ENCODE measurements at regions not wholly inside any gene's neighbourhood (a gene's known extent, or its start where the extent isn't known, plus 50 kb on each side); places are given as distances from the start of the nearest gene placed in this dataset.

- no peaks in the 10 kb centered on the region for H3K36me3 ChIP-seq (ENCODE audit: control insufficient read depth, insufficient read depth, low read length)
- no peak overlapping the region for H3K4me3 ChIP-seq (ENCODE audit: low read depth, low read length)
- no peak overlapping the region for H3K9ac ChIP-seq (ENCODE audit: low read length)
- H3K27me3 ChIP-seq (ENCODE audit: control insufficient read depth, insufficient read depth, low read length) = no peaks in the 10 kb centered on the region
- H3K4me1 ChIP-seq (ENCODE audit: control insufficient read depth, insufficient read depth, low read length) = no peaks in the 10 kb centered on the region
- H3K9me3 ChIP-seq (ENCODE audit: control insufficient read depth, insufficient read depth, low read depth, low read length) = no peaks in the 10 kb centered on the region
- no peak overlapping the region for H3K27ac ChIP-seq (ENCODE audit: low read depth, low read length)
Measured at GRCh38 chr7:124428781-124429180, 336.8 kb downstream of the GPR37 start.

- Histone ChIP-seq H3K9ac (ENCODE audit: low read length) (no peak overlapping the region), H3K4me3 (ENCODE audit: low read depth, low read length) (no peak overlapping the region), H3K27ac (ENCODE audit: low read depth, low read length) (no peak overlapping the region), H3K4me1 (ENCODE audit: control insufficient read depth, insufficient read depth, low read length) (no peaks in the 10 kb centered on the region), H3K27me3 (ENCODE audit: control insufficient read depth, insufficient read depth, low read length) (no peaks in the 10 kb centered on the region), H3K9me3 (ENCODE audit: control insufficient read depth, insufficient read depth, low read depth, low read length) (no peaks in the 10 kb centered on the region), H3K36me3 (ENCODE audit: control insufficient read depth, insufficient read depth, low read length) (no peaks in the 10 kb centered on the region)
Measured at GRCh38 chr7:124426621-124427020, 339.0 kb downstream of the GPR37 start.

GRCh38 chr7:124423863-124424262 is 341.7 kb downstream of the GPR37 start:
- Histone ChIP-seq H3K9ac (ENCODE audit: low read length) (no peak overlapping the region), H3K4me3 (ENCODE audit: low read depth, low read length) (no peak overlapping the region), H3K27ac (ENCODE audit: low read depth, low read length) (no peak overlapping the region), H3K36me3 (ENCODE audit: control insufficient read depth, insufficient read depth, low read length) (no peaks in the 10 kb centered on the region), H3K27me3 (ENCODE audit: control insufficient read depth, insufficient read depth, low read length) (no peaks in the 10 kb centered on the region), H3K9me3 (ENCODE audit: control insufficient read depth, insufficient read depth, low read depth, low read length) (no peaks in the 10 kb centered on the region), H3K4me1 (ENCODE audit: control insufficient read depth, insufficient read depth, low read length) (no peaks in the 10 kb centered on the region)

- H3K27ac ChIP-seq (ENCODE audit: low read depth, low read length) = no peak overlapping the region
- no peaks in the 10 kb centered on the region for H3K9me3 ChIP-seq (ENCODE audit: control insufficient read depth, insufficient read depth, low read depth, low read length)
- H3K4me1 ChIP-seq (ENCODE audit: control insufficient read depth, insufficient read depth, low read length) = no peaks in the 10 kb centered on the region
- no peaks in the 10 kb centered on the region for H3K27me3 ChIP-seq (ENCODE audit: control insufficient read depth, insufficient read depth, low read length)
- H3K9ac ChIP-seq (ENCODE audit: low read length) = no peak overlapping the region
- H3K36me3 ChIP-seq (ENCODE audit: control insufficient read depth, insufficient read depth, low read length) = no peaks in the 10 kb centered on the region
- H3K4me3 ChIP-seq (ENCODE audit: low read depth, low read length) = no peak overlapping the region
Measured at GRCh38 chr7:124422081-124422480, 343.5 kb downstream of the GPR37 start.

GRCh38 chr7:124420367-124420766 is 345.2 kb downstream of the GPR37 start:
- Histone ChIP-seq H3K9ac (ENCODE audit: low read length) (no peak overlapping the region), H3K4me1 (ENCODE audit: control insufficient read depth, insufficient read depth, low read length) (no peaks in the 10 kb centered on the region), H3K36me3 (ENCODE audit: control insufficient read depth, insufficient read depth, low read length) (no peaks in the 10 kb centered on the region)

GRCh38 chr7:124413029-124413428 is 352.6 kb downstream of the GPR37 start:
- no peaks in the 10 kb centered on the region for H3K4me1 ChIP-seq (ENCODE audit: control insufficient read depth, insufficient read depth, low read length)
- H3K27me3 ChIP-seq (ENCODE audit: control insufficient read depth, insufficient read depth, low read length) = no peaks in the 10 kb centered on the region
- no peaks in the 10 kb centered on the region for H3K36me3 ChIP-seq (ENCODE audit: control insufficient read depth, insufficient read depth, low read length)
- no peak overlapping the region for H3K27ac ChIP-seq (ENCODE audit: low read depth, low read length)
- H3K9me3 ChIP-seq (ENCODE audit: control insufficient read depth, insufficient read depth, low read depth, low read length) = no peaks in the 10 kb centered on the region
- H3K4me3 ChIP-seq (ENCODE audit: low read depth, low read length) = no peak overlapping the region
- no peak overlapping the region for H3K9ac ChIP-seq (ENCODE audit: low read length)

More at GRCh38 chr7:124420367-124420766, 345.2 kb downstream of the GPR37 start:
- Histone ChIP-seq H3K9me3 (ENCODE audit: control insufficient read depth, insufficient read depth, low read depth, low read length) (no peaks in the 10 kb centered on the region), H3K27me3 (ENCODE audit: control insufficient read depth, insufficient read depth, low read length) (no peaks in the 10 kb centered on the region), H3K4me3 (ENCODE audit: low read depth, low read length) (no peak overlapping the region), H3K27ac (ENCODE audit: low read depth, low read length) (no peak overlapping the region)

- Histone ChIP-seq H3K9me3 (ENCODE audit: control insufficient read depth, insufficient read depth, low read depth, low read length) (no peaks in the 10 kb centered on the region), H3K9ac (ENCODE audit: low read length) (no peak overlapping the region), H3K36me3 (ENCODE audit: control insufficient read depth, insufficient read depth, low read length) (no peaks in the 10 kb centered on the region), H3K4me1 (ENCODE audit: control insufficient read depth, insufficient read depth, low read length) (no peaks in the 10 kb centered on the region), H3K27ac (ENCODE audit: low read depth, low read length) (no peak overlapping the region), H3K4me3 (ENCODE audit: low read depth, low read length) (no peak overlapping the region), H3K27me3 (ENCODE audit: control insufficient read depth, insufficient read depth, low read length) (no peaks in the 10 kb centered on the region)
Measured at GRCh38 chr7:124412531-124412930, 353.1 kb downstream of the GPR37 start.

- Histone ChIP-seq H3K4me3 (ENCODE audit: low read depth, low read length) (no peak overlapping the region), H3K27me3 (ENCODE audit: control insufficient read depth, insufficient read depth, low read length) (no peaks in the 10 kb centered on the region), H3K27ac (ENCODE audit: low read depth, low read length) (no peak overlapping the region), H3K4me1 (ENCODE audit: control insufficient read depth, insufficient read depth, low read length) (no peaks in the 10 kb centered on the region), H3K36me3 (ENCODE audit: control insufficient read depth, insufficient read depth, low read length) (no peaks in the 10 kb centered on the region), H3K9ac (ENCODE audit: low read length) (no peak overlapping the region), H3K9me3 (ENCODE audit: control insufficient read depth, insufficient read depth, low read depth, low read length) (no peaks in the 10 kb centered on the region)
Measured at GRCh38 chr7:124411796-124412195, 353.8 kb downstream of the GPR37 start.

- no peak overlapping the region for H3K9ac ChIP-seq (ENCODE audit: low read length)
- H3K4me1 ChIP-seq (ENCODE audit: control insufficient read depth, insufficient read depth, low read length) = no peaks in the 10 kb centered on the region
- H3K27me3 ChIP-seq (ENCODE audit: control insufficient read depth, insufficient read depth, low read length) = no peaks in the 10 kb centered on the region
- H3K4me3 ChIP-seq (ENCODE audit: low read depth, low read length) = no peak overlapping the region
- H3K36me3 ChIP-seq (ENCODE audit: control insufficient read depth, insufficient read depth, low read length) = no peaks in the 10 kb centered on the region
- no peaks in the 10 kb centered on the region for H3K9me3 ChIP-seq (ENCODE audit: control insufficient read depth, insufficient read depth, low read depth, low read length)
- H3K27ac ChIP-seq (ENCODE audit: low read depth, low read length) = no peak overlapping the region
Measured at GRCh38 chr7:124403587-124403986, 362.0 kb downstream of the GPR37 start.

GRCh38 chr7:124403112-124403511 is 362.5 kb downstream of the GPR37 start:
- Histone ChIP-seq H3K27me3 (ENCODE audit: control insufficient read depth, insufficient read depth, low read length) (no peaks in the 10 kb centered on the region), H3K9ac (ENCODE audit: low read length) (no peak overlapping the region), H3K27ac (ENCODE audit: low read depth, low read length) (no peak overlapping the region), H3K4me1 (ENCODE audit: control insufficient read depth, insufficient read depth, low read length) (no peaks in the 10 kb centered on the region), H3K4me3 (ENCODE audit: low read depth, low read length) (no peak overlapping the region), H3K9me3 (ENCODE audit: control insufficient read depth, insufficient read depth, low read depth, low read length) (no peaks in the 10 kb centered on the region), H3K36me3 (ENCODE audit: control insufficient read depth, insufficient read depth, low read length) (no peaks in the 10 kb centered on the region)

- H3K9ac ChIP-seq (ENCODE audit: low read length) = no peak overlapping the region
- H3K36me3 ChIP-seq (ENCODE audit: control insufficient read depth, insufficient read depth, low read length) = no peaks in the 10 kb centered on the region
- no peaks in the 10 kb centered on the region for H3K27me3 ChIP-seq (ENCODE audit: control insufficient read depth, insufficient read depth, low read length)
- H3K9me3 ChIP-seq (ENCODE audit: control insufficient read depth, insufficient read depth, low read depth, low read length) = no peaks in the 10 kb centered on the region
- no peak overlapping the region for H3K27ac ChIP-seq (ENCODE audit: low read depth, low read length)
- H3K4me3 ChIP-seq (ENCODE audit: low read depth, low read length) = no peak overlapping the region
- H3K4me1 ChIP-seq (ENCODE audit: control insufficient read depth, insufficient read depth, low read length) = no peaks in the 10 kb centered on the region
Measured at GRCh38 chr7:124399941-124400340, 365.7 kb downstream of the GPR37 start.

- H3K9me3 ChIP-seq (ENCODE audit: control insufficient read depth, insufficient read depth, low read depth, low read length) = no peaks in the 10 kb centered on the region
- no peaks in the 10 kb centered on the region for H3K4me1 ChIP-seq (ENCODE audit: control insufficient read depth, insufficient read depth, low read length)
- H3K27ac ChIP-seq (ENCODE audit: low read depth, low read length) = no peak overlapping the region
Measured at GRCh38 chr7:124398937-124399552, 366.2 kb upstream of the TMEM229A start.

More at GRCh38 chr7:124398937-124399552, 366.2 kb upstream of the TMEM229A start:
- Histone ChIP-seq H3K36me3 (ENCODE audit: control insufficient read depth, insufficient read depth, low read length) (no peaks in the 10 kb centered on the region), H3K9ac (ENCODE audit: low read length) (no peak overlapping the region), H3K27me3 (ENCODE audit: control insufficient read depth, insufficient read depth, low read length) (no peaks in the 10 kb centered on the region), H3K4me3 (ENCODE audit: low read depth, low read length) (no peak overlapping the region)
